Stomach (tissue), 8 donors: ENCODE measurements at regions not wholly inside any gene's neighbourhood (a gene's known extent, or its start where the extent isn't known, plus 50 kb on each side); places are given as distances from the start of the nearest gene placed in this dataset.

Experiments
- DNase-seq, 2 donors: peaks; one replicate each; pipeline versions ENCODE4 v3.0.0 to v3.0.0-alpha.2; 2013 to 2019
- H3K27ac ChIP-seq, 5 donors: fragments of 200-600 bp in 4 of 5; sonication (generic) in 4 of 5; one replicate each; pipeline ENCODE4 v1.5.1; 2013 to 2019; ENCODE audit warnings: mild to moderate bottlenecking in 1 of 5, moderate library complexity in 1 of 5
- H3K27me3 ChIP-seq, 3 donors: fragments of 200-600 bp; sonication (generic); one replicate each; pipeline ENCODE4 v1.5.1; 2017 to 2019; ENCODE audit warnings: mixed run types in 1 of 3
- H3K36me3 ChIP-seq, 4 donors: fragments of 200-600 bp; sonication (generic); 1 replicate in 3 of 4; 2 replicates in 1 of 4; pipeline ENCODE4 v1.5.1; 2016 to 2019
- H3K4me1 ChIP-seq, 4 donors: fragments of 200-600 bp; sonication (generic); one replicate each; pipeline ENCODE4 v1.5.1; 2016 to 2019
- H3K4me3 ChIP-seq, 4 donors: fragments of 200-600 bp; sonication (generic) in 3 of 4; one replicate each; pipeline ENCODE4 v1.5.1; 2016 to 2019; ENCODE audit warnings: mild to moderate bottlenecking in 1 of 4
- H3K9me3 ChIP-seq, 4 donors: fragments of 200-600 bp; sonication (generic); one replicate each; pipeline ENCODE4 v1.5.1; 2016 to 2019
- CTCF ChIP-seq, 7 experiments: fragments of 450-650 bp in 4 of 7; fragments of 200-600 bp in 3 of 7; sonication (generic) in 3 of 7; IDR thresholded peaks; one replicate each; pipeline ENCODE4 v1.5.1; 2016 to 2019; ENCODE audit warnings: antibody characterized with exemption in 7 of 7, control low read depth in 2 of 7, mild to moderate bottlenecking in 1 of 7
- EP300 ChIP-seq: sonication (generic); formaldehyde crosslinking; IDR thresholded peaks from one replicate; pipeline ENCODE4 v1.6.1; 2017; ENCODE audit warnings: antibody characterized with exemption
- POLR2A ChIP-seq, 4 donors: fragments of 450-650 bp; IDR thresholded peaks; one replicate each; pipeline ENCODE4 v1.6.1; 2016; ENCODE audit warnings: antibody characterized with exemption in 4 of 4, control low read depth in 2 of 4, mild to moderate bottlenecking in 1 of 4, moderate library complexity in 1 of 4
- POLR2AphosphoS5 ChIP-seq, 3 donors: sonication (generic); formaldehyde crosslinking; IDR thresholded peaks; one replicate each; pipeline ENCODE4 v1.6.1; 2016; ENCODE audit warnings: antibody characterized with exemption in 3 of 3
- WGBS, 5 donors: extraction: QIAGEN DNeasy Blood & Tissue Kit in 3 of 5; methylation state at CpG; one replicate each; pipeline versions ENCODE4 v1.1.5 to v1.1.7; 2013 to 2018; 5-methylcytosine and 5-hydroxymethylcytosine counted together
- intact Hi-C: fragments of 100-400 bp; cut with DNase I; formaldehyde crosslinking; loops from one replicate; pipeline ENCODE4 v1.15.1; 2023; ENCODE audit warnings: low total_unique reads
- donor health status: healthy with polysubstance abuse.
- donor health status: Bipolar disorder and iron deficiency.
- donor health status: healthy.

GRCh38 chr2:56123538-56123937, 60.3 kb upstream of the CCDC85A start:
- no peaks in the 10 kb centered on the region for H3K36me3 ChIP-seq
- no peaks in the 10 kb centered on the region for H3K9me3 ChIP-seq

GRCh38 chr2:56127010-56127409, 56.8 kb upstream of the CCDC85A start:
- Histone ChIP-seq H3K4me3 (no peak overlapping the region), H3K36me3 (no peaks in the 10 kb centered on the region), H3K27me3 (no peaks in the 10 kb centered on the region), H3K9me3 (no peaks in the 10 kb centered on the region), H3K27ac (no peak overlapping the region), H3K4me1 (no peaks in the 10 kb centered on the region)
- TF ChIP-seq EP300 = no peak
- no peak for TF ChIP-seq POLR2AphosphoS5 (IDR thresholded peaks at IDR 0.05)
- TF ChIP-seq CTCF (IDR thresholded peaks at IDR 0.05) = no peak
- TF ChIP-seq POLR2A (IDR thresholded peaks at IDR 0.05) = no peak
- WGBS, 5 donors = 55 to 83% (median 71%) methylated on average over 1 of the region's 1 CpG
- intact Hi-C loops = no loop called here
- DNase-seq = no peak

More at GRCh38 chr2:56123538-56123937, 60.3 kb upstream of the CCDC85A start:
- 72 to 100% (median 89%) methylated on average over 1 of the region's 1 CpG for WGBS, 5 donors
- no peak for DNase-seq
- no peak overlapping the region for H3K27ac ChIP-seq
- H3K27me3 ChIP-seq = no peaks in the 10 kb centered on the region
- intact Hi-C loops = no loop called here
- H3K4me1 ChIP-seq = no peaks in the 10 kb centered on the region
- H3K4me3 ChIP-seq = no peak overlapping the region
- TF ChIP-seq POLR2A (IDR thresholded peaks at IDR 0.05) (no peak), EP300 (no peak)

GRCh38 chr2:56127463-56128152, 56.2 kb upstream of the CCDC85A start:
- Histone ChIP-seq H3K27me3 (no peaks in the 10 kb centered on the region), H3K9me3 (no peaks in the 10 kb centered on the region), H3K36me3 (no peaks in the 10 kb centered on the region), H3K27ac (no peak overlapping the region), H3K4me1 (no peaks in the 10 kb centered on the region), H3K4me3 (no peak overlapping the region)
- WGBS, 5 donors = 44 to 57% (median 52%) methylated on average over 6 of the region's 6 CpGs
- TF ChIP-seq POLR2AphosphoS5 (IDR thresholded peaks at IDR 0.05) (no peak), POLR2A (IDR thresholded peaks at IDR 0.05) (no peak)
- intact Hi-C loops = no loop called here
- DNase-seq = peak in 1 of 2 donors; percentile 48

- intact Hi-C loops = no loop called here
- Histone ChIP-seq H3K27me3 (no peaks in the 10 kb centered on the region), H3K4me1 (no peaks in the 10 kb centered on the region), H3K27ac (no peak overlapping the region), H3K9me3 (no peaks in the 10 kb centered on the region), H3K36me3 (no peaks in the 10 kb centered on the region), H3K4me3 (no peak overlapping the region)
- no peak for DNase-seq
- 80 to 86% (median 85%) methylated on average over 3 of the region's 3 CpGs for WGBS, 5 donors
- no peak for TF ChIP-seq POLR2AphosphoS5 (IDR thresholded peaks at IDR 0.05)
- TF ChIP-seq CTCF (IDR thresholded peaks at IDR 0.05) = no peak
- TF ChIP-seq EP300 = no peak
- TF ChIP-seq POLR2A (IDR thresholded peaks at IDR 0.05) = no peak
Observed at GRCh38 chr2:56128235-56128634, 55.6 kb upstream of the CCDC85A start.

- Histone ChIP-seq H3K9me3 (no peaks in the 10 kb centered on the region), H3K4me1 (no peaks in the 10 kb centered on the region), H3K27me3 (no peaks in the 10 kb centered on the region), H3K4me3 (no peak overlapping the region), H3K27ac (no peak overlapping the region), H3K36me3 (no peaks in the 10 kb centered on the region)
- no peak for TF ChIP-seq POLR2A (IDR thresholded peaks at IDR 0.05)
- TF ChIP-seq CTCF (IDR thresholded peaks at IDR 0.05) = peak in 4 of 7 experiments; percentile 21 to 40 (median 30)
- WGBS, 5 donors = 55 to 63% (median 59%) methylated on average over 5 of the region's 5 CpGs
- peak in 1 of 2 donors; percentile 51 for DNase-seq
- intact Hi-C loops = loop anchor here (10.0 kb wide), 1 partner anchor 416 kb away; no protein-coding TSS in a partner anchor
Observed at GRCh38 chr2:56130463-56131070, 53.2 kb upstream of the CCDC85A start.
